ENCODE measurements at regions not wholly inside any gene's neighbourhood (a gene's known extent, or its start where the extent isn't known, plus 50 kb on each side); places are given as distances from the start of the nearest gene placed in this dataset.

- TF ChIP-seq CTCF (IDR thresholded peaks at IDR 0.05; ENCODE audit: low read depth, low read length, missing input control), result no peak
- TF ChIP-seq JUND (IDR thresholded peaks at IDR 0.05), result no peak
- TF ChIP-seq REST (IDR thresholded peaks at IDR 0.05), result no peak
- TF ChIP-seq FOXA1 (IDR thresholded peaks at IDR 0.05), result no peak
- TF ChIP-seq GABPA (IDR thresholded peaks at IDR 0.05 in 1 of 2, conservative IDR thresholded peaks at IDR 0.05 in 1 of 2), result no peak
- TF ChIP-seq ZBTB33 (IDR thresholded peaks at IDR 0.05), result no peak
- no peak for TF ChIP-seq SP1 (IDR thresholded peaks at IDR 0.05)
- no peak for TF ChIP-seq EGR1 (IDR thresholded peaks at IDR 0.05; ENCODE audit: low read depth in 2 of 2)
- Histone ChIP-seq H3K9ac (ENCODE audit: low read depth in 1 of 2, low read length in 2 of 2) (no peak overlapping the region), H3K36me3 (ENCODE audit: control insufficient read depth in 4 of 4, insufficient read depth in 3 of 4, low read depth in 1 of 4, low read length in 3 of 4) (no peaks in the 10 kb centered on the region), H3K4me1 (ENCODE audit: control insufficient read depth in 4 of 4, insufficient read depth in 4 of 4, low read length in 3 of 4) (peaks cover 8 to 26% (median 15%) of the 10 kb centered on the region in 4 donors), H3K27me3 (ENCODE audit: control insufficient read depth in 4 of 4, insufficient read depth in 4 of 4, low read length in 3 of 4) (no peaks in the 10 kb centered on the region), H3K27ac (ENCODE audit: low read depth in 1 of 2, low read length in 2 of 2) (no peak overlapping the region), H3K4me3 (ENCODE audit: low read depth in 1 of 3, low read length in 3 of 3) (no peak overlapping the region), H3K9me3 (ENCODE audit: control insufficient read depth in 4 of 4, low read length in 3 of 4) (no peaks in the 10 kb centered on the region)
- DNase-seq (ENCODE audit: low spot score), result no peak
- WGBS, result 88% methylated on average over 12 of the region's 12 CpGs
Measured at GRCh38 chr5:139744471-139745131, 51.0 kb upstream of the PSD2 start.

GRCh38 chr5:139745132-139745799 lies 50.3 kb upstream of the PSD2 start:
- H3K4me3 ChIP-seq (ENCODE audit: low read depth in 1 of 3, low read length in 3 of 3), result no peak overlapping the region
- no peaks in the 10 kb centered on the region for H3K36me3 ChIP-seq (ENCODE audit: control insufficient read depth in 4 of 4, insufficient read depth in 3 of 4, low read depth in 1 of 4, low read length in 3 of 4)
- WGBS, result 80% methylated on average over 17 of the region's 17 CpGs
- H3K27me3 ChIP-seq (ENCODE audit: control insufficient read depth in 4 of 4, insufficient read depth in 4 of 4, low read length in 3 of 4), result no peaks in the 10 kb centered on the region
- DNase-seq (ENCODE audit: low spot score), result no peak
- no peak for TF ChIP-seq SP1 (IDR thresholded peaks at IDR 0.05)
- TF ChIP-seq FOXA1 (IDR thresholded peaks at IDR 0.05), result no peak
- no peak for TF ChIP-seq ATF3 (IDR thresholded peaks at IDR 0.05)
- no peak for TF ChIP-seq GABPA (IDR thresholded peaks at IDR 0.05 in 1 of 2, conservative IDR thresholded peaks at IDR 0.05 in 1 of 2)
- TF ChIP-seq RAD21 (IDR thresholded peaks at IDR 0.05), result no peak
- no peak for TF ChIP-seq NR2F2 (IDR thresholded peaks at IDR 0.05)
- no peak for TF ChIP-seq TAF1 (conservative IDR thresholded peaks at IDR 0.05)
- TF ChIP-seq FOXA2 (IDR thresholded peaks at IDR 0.05), result no peak
- TF ChIP-seq MAX (IDR thresholded peaks at IDR 0.05), result no peak
- TF ChIP-seq REST (IDR thresholded peaks at IDR 0.05), result no peak
- no peak for TF ChIP-seq CTCF (IDR thresholded peaks at IDR 0.05; ENCODE audit: low read depth, low read length, missing input control)
- H3K9ac ChIP-seq (ENCODE audit: low read depth in 1 of 2, low read length in 2 of 2), result no peak overlapping the region
- H3K9me3 ChIP-seq (ENCODE audit: control insufficient read depth in 4 of 4, low read length in 3 of 4), result no peaks in the 10 kb centered on the region
- peaks cover 8 to 26% (median 15%) of the 10 kb centered on the region in 4 donors for H3K4me1 ChIP-seq (ENCODE audit: control insufficient read depth in 4 of 4, insufficient read depth in 4 of 4, low read length in 3 of 4)
- no peak overlapping the region for H3K27ac ChIP-seq (ENCODE audit: low read depth in 1 of 2, low read length in 2 of 2)
